Activated T-cell treated with anti-CD3 and anti-CD28 coated beads, Interleukin-2, amount 50 U/mL, for 72 hours (primary cell): ENCODE measurements at regions not wholly inside any gene's neighbourhood (a gene's known extent, or its start where the extent isn't known, plus 50 kb on each side); places are given as distances from the start of the nearest gene placed in this dataset.

ENCODE experiments used
- ATAC-seq, 2 donors: fragments of 150-1000 bp; cut with Tn5 transposase; replicated peaks in 1 of 2; 2 replicates each; pipeline ENCODE4 v1.10.0; 2021; ENCODE audit warnings: moderate library complexity in 2 of 2, mild to moderate bottlenecking in 1 of 2
- DNase-seq, 2 donors: peaks; one replicate each; pipeline ENCODE4 v3.0.0; 2021 to 2022; ENCODE audit warnings: mixed read lengths in 1 of 2
- H3K27ac Mint-ChIP-seq: one replicate; pipeline ENCODE4 v1.8.0; 2022; ENCODE audit warnings: mild to moderate bottlenecking, moderate library complexity, mixed read lengths
- H3K27me3 Mint-ChIP-seq: one replicate; pipeline ENCODE4 v1.8.0; 2022; ENCODE audit warnings: low read depth, mixed read lengths
- H3K36me3 Mint-ChIP-seq, 2 donors: one replicate each; pipeline ENCODE4 v1.8.0; 2022; ENCODE audit warnings: mixed read lengths in 2 of 2, mild to moderate bottlenecking in 1 of 2; ENCODE audit not compliant: insufficient read depth in 2 of 2
- H3K4me1 Mint-ChIP-seq: one replicate; pipeline ENCODE4 v1.8.0; 2022; ENCODE audit warnings: low read depth, mixed read lengths
- H3K4me3 Mint-ChIP-seq, 2 donors: one replicate each; pipeline ENCODE4 v1.8.0; 2022; ENCODE audit warnings: mild to moderate bottlenecking in 2 of 2, mixed read lengths in 2 of 2, moderate library complexity in 2 of 2
- H3K9me3 Mint-ChIP-seq, 2 donors: one replicate each; pipeline ENCODE4 v1.8.0; 2022; ENCODE audit warnings: mixed read lengths in 2 of 2

DNA sequence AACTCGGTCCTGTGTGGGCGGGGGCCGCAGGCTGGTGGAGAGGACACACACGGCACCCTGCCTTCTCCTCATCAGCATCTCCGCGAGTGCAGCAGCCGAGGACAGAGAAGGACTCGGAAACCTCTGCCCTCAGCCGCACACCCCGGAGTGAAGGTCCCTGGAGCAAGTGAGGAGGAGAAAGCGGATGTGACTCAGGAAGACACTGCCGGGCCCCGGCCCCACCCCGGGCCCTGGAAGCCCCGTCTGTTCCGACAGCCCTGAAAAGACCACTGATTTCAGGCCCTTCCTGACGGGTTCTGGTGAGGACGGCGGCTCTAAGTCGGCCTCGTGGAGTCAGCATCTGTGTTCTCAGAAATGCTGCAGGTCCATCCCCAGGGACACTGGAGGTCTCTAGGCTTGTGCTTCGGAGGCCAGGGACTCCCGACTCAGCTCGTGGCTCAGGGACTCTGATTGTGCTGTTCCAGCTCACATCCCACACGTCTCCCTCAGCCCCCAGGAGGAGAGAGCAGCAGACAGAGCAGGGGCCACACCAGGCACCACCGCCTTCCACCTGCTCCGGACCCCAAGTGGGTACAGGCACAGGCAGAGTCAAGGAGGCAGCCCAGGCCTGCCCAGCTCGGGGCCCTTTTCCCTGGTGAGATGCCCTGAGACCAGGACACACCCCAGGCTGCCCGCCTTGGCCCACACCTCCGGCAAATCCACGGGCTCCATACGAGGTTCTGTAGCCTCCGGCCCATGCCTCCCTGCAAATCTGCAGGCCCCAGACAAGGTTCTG, 134.5 kb upstream of the NKX1-1 start:
- ATAC-seq (no peak), DNase-seq (no peak)
- no peak overlapping the region for H3K4me3 Mint-ChIP-seq
- no peaks in the 10 kb centered on the region for H3K9me3 Mint-ChIP-seq
- no peaks in the 10 kb centered on the region for H3K36me3 Mint-ChIP-seq
- no peaks in the 10 kb centered on the region for H3K4me1 Mint-ChIP-seq
- no peak overlapping the region for H3K27ac Mint-ChIP-seq
- H3K27me3 Mint-ChIP-seq = no peaks in the 10 kb centered on the region

DNA sequence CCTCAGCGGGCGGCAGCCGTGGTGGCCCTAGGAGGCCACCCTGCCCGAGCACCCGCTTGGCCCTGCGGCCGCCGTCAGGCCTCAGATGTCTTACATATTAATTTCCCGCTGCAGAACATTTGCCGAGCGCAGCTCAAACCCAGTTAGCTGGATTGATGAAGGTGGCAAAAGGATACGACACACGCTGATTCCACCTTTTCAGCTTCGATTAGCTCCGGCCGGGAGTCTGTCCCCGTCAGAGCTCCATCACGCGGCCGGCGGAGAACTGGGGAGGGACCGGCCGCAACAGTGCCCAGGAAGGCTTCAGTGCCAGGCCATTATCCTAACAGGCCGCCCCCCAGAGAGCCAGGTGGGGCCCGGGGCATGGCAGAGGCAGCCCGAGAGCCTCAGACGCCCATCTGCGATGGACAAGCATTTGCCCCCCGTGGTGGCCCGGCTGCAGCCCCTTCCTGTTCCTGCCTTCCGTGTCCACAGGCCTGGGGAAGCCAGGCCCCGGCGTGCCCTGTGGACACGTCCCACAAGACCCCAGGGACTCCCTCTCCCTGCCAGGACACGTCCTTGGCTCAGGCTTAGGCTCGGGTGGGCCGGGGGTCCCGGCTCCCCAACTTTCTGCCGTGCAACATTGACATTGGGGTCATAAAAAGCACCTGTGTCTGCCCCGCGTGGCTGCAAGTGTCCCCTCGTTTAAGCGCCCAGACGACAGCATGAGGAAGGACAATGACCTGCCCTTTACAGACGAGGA, 133.8 kb upstream of the NKX1-1 start:
- no peak for ATAC-seq
- no peaks in the 10 kb centered on the region for H3K9me3 Mint-ChIP-seq

DNA sequence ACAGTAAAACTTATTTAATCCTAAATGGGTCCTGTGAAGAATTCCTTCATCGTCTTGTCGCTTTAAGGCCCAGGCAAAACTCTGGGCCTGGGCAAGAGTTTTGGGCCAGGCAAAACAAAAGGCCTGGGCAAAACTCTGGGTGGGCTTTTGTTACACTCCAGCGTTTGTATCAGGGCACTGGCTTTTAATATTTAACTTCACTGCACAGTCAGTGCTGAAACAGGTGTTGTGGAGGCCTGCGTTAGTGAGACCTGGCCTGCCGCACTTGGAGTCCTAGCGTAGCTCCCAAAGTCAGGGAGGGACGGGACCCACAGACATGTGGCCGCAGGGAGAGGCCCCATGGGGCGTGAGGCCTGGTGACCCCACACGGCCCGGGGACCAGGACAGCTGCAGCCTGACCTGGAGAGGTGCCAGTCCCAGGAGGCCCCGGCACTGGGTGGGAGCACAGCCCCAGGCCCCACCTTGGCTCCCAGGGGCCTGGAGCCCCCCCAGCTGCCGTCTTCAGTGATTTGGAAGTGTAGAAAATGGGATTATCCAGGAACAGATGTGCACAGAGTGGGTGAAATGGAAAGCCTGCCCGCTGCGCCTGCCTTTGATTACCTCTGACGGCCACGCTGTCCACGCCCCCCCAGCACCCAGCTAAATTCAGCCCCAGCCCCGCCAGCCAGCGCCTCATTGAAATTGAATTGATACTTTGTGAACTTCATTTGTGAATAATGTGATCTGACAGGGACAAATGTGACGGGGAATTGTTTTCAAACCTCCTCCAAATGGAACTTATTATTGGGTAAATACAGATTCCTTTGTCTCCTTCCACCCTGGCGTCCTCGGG, 132.9 kb upstream of the NKX1-1 start:
- no peak for ATAC-seq
- Mint-ChIP-seq H3K9me3 (no peaks in the 10 kb centered on the region), H3K27ac (no peak overlapping the region), H3K4me1 (no peaks in the 10 kb centered on the region), H3K27me3 (no peaks in the 10 kb centered on the region), H3K4me3 (no peak overlapping the region), H3K36me3 (no peaks in the 10 kb centered on the region)
- DNase-seq = no peak

More for the DNA sequence above, 133.8 kb upstream of the NKX1-1 start:
- no peaks in the 10 kb centered on the region for H3K27me3 Mint-ChIP-seq
- DNase-seq = no peak
- no peak overlapping the region for H3K4me3 Mint-ChIP-seq
- no peaks in the 10 kb centered on the region for H3K36me3 Mint-ChIP-seq
- no peak overlapping the region for H3K27ac Mint-ChIP-seq
- no peaks in the 10 kb centered on the region for H3K4me1 Mint-ChIP-seq

DNA sequence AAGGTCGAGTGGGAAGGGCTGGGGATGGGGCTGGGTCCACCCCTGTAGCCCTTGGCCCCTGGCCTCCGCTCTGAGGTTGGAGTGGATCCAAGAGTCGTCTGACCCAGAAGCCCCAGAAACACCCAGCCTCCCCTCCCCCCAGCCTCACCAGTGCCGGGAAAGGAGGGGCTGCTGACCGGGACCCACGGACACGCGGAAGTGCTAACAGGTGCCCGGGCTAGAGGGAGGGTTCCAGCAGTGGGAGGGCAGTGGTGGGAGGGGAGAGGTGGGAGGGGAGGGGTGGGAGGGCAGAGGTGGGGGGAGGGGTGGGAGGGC, 131.8 kb upstream of the NKX1-1 start:
- Mint-ChIP-seq H3K4me3 (no peak overlapping the region), H3K9me3 (no peaks in the 10 kb centered on the region), H3K27me3 (peaks cover 5% of the 10 kb centered on the region)

DNA sequence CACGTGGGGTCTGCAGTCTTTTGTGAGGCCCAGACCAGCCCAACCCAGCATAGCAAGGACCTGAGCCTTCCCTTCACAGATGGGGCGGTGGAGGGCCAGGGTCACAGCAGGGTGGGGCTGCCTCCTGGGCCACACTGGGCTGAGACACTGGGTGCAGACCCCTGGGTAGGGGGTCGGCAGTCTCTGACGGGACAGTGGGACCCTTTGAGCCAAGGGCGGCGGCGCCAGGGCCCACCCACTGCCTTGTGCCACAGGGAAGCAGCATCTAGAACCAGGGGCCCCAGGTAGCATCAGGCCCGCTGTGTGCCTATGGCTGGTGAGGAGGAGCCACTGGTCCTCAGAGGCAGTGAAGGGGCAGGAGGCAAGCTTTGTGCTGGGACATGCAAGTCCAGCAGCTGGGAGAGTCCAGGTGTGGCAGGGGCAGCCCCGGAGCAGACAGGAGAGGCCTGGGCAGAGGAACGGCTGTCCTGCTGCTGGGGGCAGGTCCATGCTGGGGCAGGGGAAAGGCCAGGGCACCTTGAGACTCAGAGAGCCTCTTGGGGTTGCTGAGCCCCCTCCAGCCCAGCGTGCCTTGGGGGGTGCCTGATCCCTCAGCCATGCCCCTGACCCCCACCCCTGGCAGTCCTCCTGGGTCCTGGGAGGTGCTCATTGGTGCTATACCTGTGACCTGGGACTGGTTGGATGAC, 131.3 kb upstream of the NKX1-1 start:
- peaks cover 5% of the 10 kb centered on the region for H3K27me3 Mint-ChIP-seq
- no peaks in the 10 kb centered on the region for H3K4me1 Mint-ChIP-seq
- DNase-seq = no peak
- no peaks in the 10 kb centered on the region for H3K9me3 Mint-ChIP-seq
- H3K27ac Mint-ChIP-seq = no peak overlapping the region
- no peak overlapping the region for H3K4me3 Mint-ChIP-seq
- H3K36me3 Mint-ChIP-seq = no peaks in the 10 kb centered on the region
- ATAC-seq = no peak

More for the DNA sequence above, 131.8 kb upstream of the NKX1-1 start:
- Mint-ChIP-seq H3K27ac (no peak overlapping the region), H3K4me1 (no peaks in the 10 kb centered on the region), H3K36me3 (no peaks in the 10 kb centered on the region)
- DNase-seq (no peak), ATAC-seq (no peak)

DNA sequence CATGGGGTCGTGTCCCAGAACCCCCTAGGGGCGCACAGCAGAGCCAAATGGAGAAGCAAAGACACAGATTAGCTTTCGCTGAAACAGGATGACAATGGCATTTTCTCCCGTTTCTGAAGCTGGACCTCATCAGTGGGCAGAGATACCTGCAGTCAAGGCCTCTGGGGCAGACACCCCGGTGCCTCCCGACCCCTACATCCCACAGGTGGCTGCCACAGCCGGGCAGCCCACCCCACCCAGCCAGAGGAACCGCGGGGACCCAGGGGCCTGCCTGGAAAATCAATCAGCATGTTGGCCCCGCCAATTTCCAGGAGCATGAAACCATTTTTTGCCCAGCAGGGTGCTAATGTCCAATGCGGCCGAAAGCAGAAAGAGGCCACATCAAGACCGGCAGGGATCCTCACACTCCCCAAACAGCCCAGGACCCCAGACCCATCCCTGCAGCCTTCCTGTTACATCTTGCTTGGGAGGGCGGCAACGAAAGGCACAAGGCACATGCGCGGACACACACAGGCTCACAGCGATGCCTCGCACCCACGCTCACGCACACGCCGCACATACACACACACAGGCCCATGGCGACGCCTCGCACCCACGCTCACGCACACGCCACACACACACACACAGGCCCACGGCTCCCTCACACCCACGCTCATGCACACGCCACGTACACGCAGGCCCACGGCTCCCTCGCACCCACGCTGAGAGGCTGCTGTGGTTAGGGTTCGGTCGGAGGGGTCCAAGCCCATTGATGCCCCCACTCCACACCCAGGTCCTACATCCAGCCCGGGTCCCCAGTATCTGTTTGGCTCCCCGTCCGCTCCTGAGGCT, 130.6 kb upstream of the NKX1-1 start:
- no peaks in the 10 kb centered on the region for H3K4me1 Mint-ChIP-seq
- no peak for ATAC-seq
- peaks cover 5% of the 10 kb centered on the region for H3K27me3 Mint-ChIP-seq
- no peaks in the 10 kb centered on the region for H3K9me3 Mint-ChIP-seq
- H3K4me3 Mint-ChIP-seq = no peak overlapping the region
- H3K36me3 Mint-ChIP-seq = no peaks in the 10 kb centered on the region
- no peak overlapping the region for H3K27ac Mint-ChIP-seq
- DNase-seq = no peak

DNA sequence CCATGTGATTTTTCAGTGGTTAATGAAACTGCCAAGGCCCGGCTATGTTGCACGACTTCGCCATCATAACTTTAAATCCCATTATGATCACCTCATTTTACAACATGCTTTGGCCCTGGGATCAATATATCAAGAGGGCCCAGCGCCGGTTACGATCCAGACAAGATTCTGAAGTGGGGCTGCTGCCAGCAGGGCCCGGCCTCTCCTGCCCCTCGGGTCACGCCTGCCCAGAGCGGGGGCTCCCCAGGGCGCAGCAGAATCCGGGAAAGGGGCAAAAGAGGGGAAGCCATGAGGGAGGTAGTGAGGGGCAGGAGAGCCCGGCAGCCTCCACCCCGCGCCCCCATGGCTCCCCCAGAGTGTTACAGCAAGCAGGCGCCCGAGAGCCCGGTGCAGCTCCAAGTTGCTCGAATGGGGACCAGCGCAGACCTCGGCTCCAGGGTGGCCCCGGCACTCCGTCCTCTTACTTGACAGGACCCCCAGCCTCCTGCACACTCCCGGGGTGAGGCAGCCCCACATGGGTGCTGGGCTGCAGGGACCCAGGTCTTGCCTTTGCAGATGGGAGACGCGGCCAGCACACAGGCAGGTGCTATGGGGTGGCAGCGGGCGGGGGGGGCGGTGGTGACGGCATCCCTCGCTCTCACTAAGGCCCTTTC, 129.8 kb upstream of the NKX1-1 start:
- no peaks in the 10 kb centered on the region for H3K4me1 Mint-ChIP-seq
- DNase-seq (no peak), ATAC-seq (no peak)
- peaks cover 5% of the 10 kb centered on the region for H3K27me3 Mint-ChIP-seq
- no peaks in the 10 kb centered on the region for H3K9me3 Mint-ChIP-seq
- H3K36me3 Mint-ChIP-seq = no peaks in the 10 kb centered on the region
- H3K27ac Mint-ChIP-seq = no peak overlapping the region
- no peak overlapping the region for H3K4me3 Mint-ChIP-seq

DNA sequence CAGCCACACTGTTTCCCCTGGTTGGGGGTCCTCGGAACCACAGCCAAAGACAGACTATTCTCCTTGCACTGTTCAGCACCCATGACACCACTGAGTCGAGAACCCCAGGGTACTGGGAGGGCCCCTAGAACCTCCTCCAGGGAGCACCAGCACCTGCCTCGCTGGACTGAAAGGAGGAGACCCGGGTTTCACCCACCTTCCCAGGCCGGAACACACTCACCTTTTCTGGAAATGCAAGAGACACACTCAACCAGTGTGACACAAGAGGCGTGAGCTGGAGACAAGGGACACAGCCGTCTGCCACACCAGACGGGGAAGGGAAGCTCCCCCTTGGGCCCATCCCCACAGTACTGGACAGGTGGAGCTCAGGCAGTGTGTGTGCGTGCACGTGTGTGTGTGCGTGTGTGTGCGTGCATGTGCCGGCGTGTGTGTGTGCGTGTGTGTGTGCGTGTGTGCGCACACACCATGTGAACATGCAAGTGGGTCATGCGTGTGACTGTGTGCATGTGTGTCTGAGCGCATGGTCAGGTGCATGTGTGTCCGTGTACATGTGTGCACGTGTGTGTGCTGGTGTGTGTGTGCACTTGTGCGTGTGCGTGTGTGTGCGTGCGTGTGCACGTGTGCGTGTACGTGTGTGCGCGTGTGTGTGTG, 128.8 kb upstream of the NKX1-1 start:
- Mint-ChIP-seq H3K4me1 (no peaks in the 10 kb centered on the region), H3K27ac (no peak overlapping the region), H3K9me3 (no peaks in the 10 kb centered on the region), H3K4me3 (no peak overlapping the region), H3K27me3 (peaks cover 5% of the 10 kb centered on the region), H3K36me3 (no peaks in the 10 kb centered on the region)
- DNase-seq = no peak
- ATAC-seq = no peak

DNA sequence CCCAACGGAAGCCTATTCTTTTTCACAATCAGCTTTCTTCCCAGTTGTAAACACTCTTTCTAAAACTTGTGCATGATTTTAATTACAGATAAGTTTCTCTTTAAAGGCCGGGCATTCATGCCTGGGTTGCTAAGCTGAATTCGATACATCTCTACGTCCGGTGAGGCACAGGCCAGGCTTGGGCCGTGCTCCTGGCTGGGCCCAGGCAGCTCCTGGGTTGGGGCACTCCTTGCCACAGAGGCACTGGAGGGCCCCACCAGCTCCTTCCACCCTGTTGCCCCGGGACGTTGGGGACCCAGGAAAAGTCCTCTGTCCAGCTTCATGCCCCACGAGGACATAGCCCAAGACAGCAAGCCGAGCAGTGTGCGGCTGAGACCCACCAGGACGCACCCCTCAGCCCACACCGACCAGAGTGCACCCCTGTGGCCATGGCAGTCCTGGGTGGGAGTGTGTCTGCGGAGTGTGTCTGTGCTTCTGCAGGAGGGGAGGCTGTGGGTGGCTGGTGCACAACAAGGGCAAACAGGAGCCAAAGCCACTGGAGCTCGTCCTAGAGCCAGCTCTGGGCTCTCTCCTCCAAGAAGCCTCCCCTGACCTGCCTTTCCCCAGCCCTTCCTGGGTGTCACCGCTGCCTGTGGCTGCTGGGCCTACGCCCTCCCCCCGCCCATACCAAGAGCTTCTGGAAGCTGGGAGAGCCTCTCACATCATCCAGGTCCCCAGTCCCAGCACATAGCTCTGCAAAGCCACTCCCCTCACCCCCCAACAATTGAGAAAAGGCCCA, 128.0 kb upstream of the NKX1-1 start:
- no peaks in the 10 kb centered on the region for H3K9me3 Mint-ChIP-seq
- ATAC-seq = no peak
- DNase-seq = no peak
- H3K27me3 Mint-ChIP-seq = peaks cover 9% of the 10 kb centered on the region
- no peaks in the 10 kb centered on the region for H3K4me1 Mint-ChIP-seq
- no peak overlapping the region for H3K4me3 Mint-ChIP-seq
- H3K27ac Mint-ChIP-seq = no peak overlapping the region
- no peaks in the 10 kb centered on the region for H3K36me3 Mint-ChIP-seq

DNA sequence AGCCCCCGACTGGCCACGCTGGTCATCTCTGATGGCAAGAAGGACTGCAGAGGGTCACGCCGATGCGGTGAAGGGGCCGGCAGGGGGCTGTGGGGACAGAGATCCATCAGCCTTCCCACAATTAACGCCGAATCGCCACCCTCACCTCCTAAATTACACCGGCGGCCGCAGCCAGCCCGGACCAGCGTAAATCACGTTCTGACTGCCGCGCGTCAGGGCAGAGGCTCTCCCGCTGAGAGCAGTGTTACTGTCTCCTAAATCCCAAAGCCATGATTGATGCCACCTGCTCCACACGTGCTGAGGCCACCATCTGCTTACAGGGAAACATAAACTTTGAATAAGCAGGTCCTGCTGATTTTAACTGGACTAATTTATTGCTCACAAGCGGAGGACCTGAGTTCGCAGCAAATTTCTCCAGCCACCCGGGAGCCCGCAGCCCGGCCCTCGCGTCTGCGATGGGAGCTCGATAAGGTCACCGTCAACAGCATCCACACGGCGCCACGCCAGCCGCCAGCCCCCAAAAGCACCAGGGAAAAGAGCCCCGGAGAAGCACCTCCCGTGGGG, 127.3 kb upstream of the NKX1-1 start:
- Mint-ChIP-seq H3K4me1 (no peaks in the 10 kb centered on the region), H3K27ac (no peak overlapping the region), H3K4me3 (no peak overlapping the region), H3K9me3 (no peaks in the 10 kb centered on the region), H3K36me3 (no peaks in the 10 kb centered on the region), H3K27me3 (peaks cover 13% of the 10 kb centered on the region)
- ATAC-seq = no peak
- DNase-seq = no peak
